OCI-LY3 (cell line): ENCODE measurements at regions not wholly inside any gene's neighbourhood (a gene's known extent, or its start where the extent isn't known, plus 50 kb on each side); places are given as distances from the start of the nearest gene placed in this dataset.

Source experiments
- H2AFZ ChIP-seq: fragments of 200-600, 300-600 bp; shearing (Covaris generic); 2 replicates; pipeline ENCODE4 v1.6.0; 2014; ENCODE audit warnings: antibody characterized with exemption, low read depth, low read length
- H3K27ac ChIP-seq: fragments of 200-600, 300-600 bp; sonication (generic); 2 replicates; pipeline ENCODE4 v1.5.1; 2014; ENCODE audit warnings: mild to moderate bottlenecking, low read length, moderate library complexity, mixed read lengths
- H3K27me3 ChIP-seq: fragments of 200-600, 300-600 bp; sonication (generic); 2 replicates; pipeline ENCODE4 v1.6.1; 2014; ENCODE audit warnings: low read depth, low read length, mixed read lengths
- H3K36me3 ChIP-seq: fragments of 200-600, 300-600 bp; sonication (generic); replicated peaks from 2 replicates; pipeline ENCODE3; 2014; ENCODE audit warnings: low read depth, low read length, mixed read lengths
- H3K4me1 ChIP-seq: fragments of 300-600, 200-600 bp; sonication (generic); 2 replicates; pipeline ENCODE4 v1.6.1; 2014; ENCODE audit warnings: low read length, mixed read lengths
- H3K4me2 ChIP-seq: fragments of 200-600, 300-600 bp; sonication (generic); 2 replicates; pipeline ENCODE4 v1.6.1; 2014; ENCODE audit warnings: low read length, mixed read lengths
- H3K4me3 ChIP-seq: fragments of 300-600, 200-600 bp; sonication (generic); 2 replicates; pipeline ENCODE4 v1.5.1; 2014; ENCODE audit warnings: antibody characterized with exemption, mild to moderate bottlenecking, low read length, moderate library complexity
- H3K79me2 ChIP-seq: fragments of 300-600, 200-600 bp; shearing (Covaris generic); 2 replicates; pipeline ENCODE4 v1.6.1; 2014; ENCODE audit warnings: mild to moderate bottlenecking, low read length, mixed read lengths
- H3K9ac ChIP-seq: fragments of 300-600, 200-600 bp; shearing (Covaris generic); 2 replicates; pipeline ENCODE4 v1.6.0; 2014; ENCODE audit warnings: mild to moderate bottlenecking, low read length, moderate library complexity
- H3K9me3 ChIP-seq: fragments of 200-600, 300-600 bp; shearing (Covaris generic); 2 replicates; pipeline ENCODE4 v1.6.1; 2014; ENCODE audit warnings: low read length, mixed read lengths; ENCODE audit not compliant: insufficient read depth
- H4K20me1 ChIP-seq: fragments of 200-600, 300-600 bp; sonication (generic); 2 replicates; pipeline ENCODE4 v1.6.1; 2016; ENCODE audit warnings: low read length, mixed read lengths; ENCODE audit not compliant: insufficient read depth
- EZH2phosphoT487 ChIP-seq: fragments of 200-600 bp; shearing (Covaris generic); IDR thresholded peaks from 2 replicates; pipeline ENCODE4 v1.6.1; 2018; ENCODE audit warnings: antibody characterized with exemption, mixed run types, low read depth
- TF ChIP-seq, protein P1 (sequence below): fragments of 200-600, 300-600 bp; sonication (generic); IDR thresholded peaks from 2 replicates; pipeline ENCODE4 v1.5.1; 2014; ENCODE audit warnings: antibody characterized with exemption, low read length, low read depth

DNA sequence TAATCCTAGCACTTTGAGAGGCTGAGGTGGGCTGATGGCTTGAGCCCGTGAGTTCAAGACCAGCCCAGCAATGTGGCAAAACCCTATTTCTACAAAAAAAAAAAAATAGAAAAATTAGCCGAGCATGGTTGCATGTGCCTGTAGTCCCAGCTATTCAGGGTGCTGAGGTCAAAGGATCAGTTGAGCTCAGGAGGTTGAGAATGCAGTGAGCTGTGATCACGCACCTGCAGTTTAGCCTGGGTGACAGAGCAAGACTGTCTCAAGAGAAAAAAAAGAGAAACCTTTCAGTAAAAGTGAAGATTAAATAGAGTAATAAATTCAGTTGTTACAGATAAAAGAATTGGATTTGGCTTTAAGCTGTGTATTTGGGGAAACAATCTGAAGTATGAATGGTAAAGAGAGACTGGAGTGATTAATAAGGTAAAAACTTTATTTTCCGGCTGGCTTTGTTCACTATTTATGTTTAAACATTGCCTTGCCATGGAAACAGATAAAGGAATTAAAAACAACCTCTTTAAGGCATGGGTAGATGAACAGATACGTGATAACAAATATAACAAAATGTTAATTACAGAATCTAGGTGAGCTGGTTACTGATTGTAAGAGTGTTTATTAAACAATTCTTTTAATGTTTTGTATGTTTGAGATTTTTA, 56.0 kb upstream of the PCAT7 start:
- H3K27me3 ChIP-seq, result peaks cover 35% of the 10 kb centered on the region
- H3K27ac ChIP-seq, result no peak overlapping the region
- H3K79me2 ChIP-seq, result no peaks in the 10 kb centered on the region
- TF ChIP-seq, protein P1, sequence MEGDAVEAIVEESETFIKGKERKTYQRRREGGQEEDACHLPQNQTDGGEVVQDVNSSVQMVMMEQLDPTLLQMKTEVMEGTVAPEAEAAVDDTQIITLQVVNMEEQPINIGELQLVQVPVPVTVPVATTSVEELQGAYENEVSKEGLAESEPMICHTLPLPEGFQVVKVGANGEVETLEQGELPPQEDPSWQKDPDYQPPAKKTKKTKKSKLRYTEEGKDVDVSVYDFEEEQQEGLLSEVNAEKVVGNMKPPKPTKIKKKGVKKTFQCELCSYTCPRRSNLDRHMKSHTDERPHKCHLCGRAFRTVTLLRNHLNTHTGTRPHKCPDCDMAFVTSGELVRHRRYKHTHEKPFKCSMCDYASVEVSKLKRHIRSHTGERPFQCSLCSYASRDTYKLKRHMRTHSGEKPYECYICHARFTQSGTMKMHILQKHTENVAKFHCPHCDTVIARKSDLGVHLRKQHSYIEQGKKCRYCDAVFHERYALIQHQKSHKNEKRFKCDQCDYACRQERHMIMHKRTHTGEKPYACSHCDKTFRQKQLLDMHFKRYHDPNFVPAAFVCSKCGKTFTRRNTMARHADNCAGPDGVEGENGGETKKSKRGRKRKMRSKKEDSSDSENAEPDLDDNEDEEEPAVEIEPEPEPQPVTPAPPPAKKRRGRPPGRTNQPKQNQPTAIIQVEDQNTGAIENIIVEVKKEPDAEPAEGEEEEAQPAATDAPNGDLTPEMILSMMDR, result no peak
- no peak for TF ChIP-seq EZH2phosphoT487
- no peaks in the 10 kb centered on the region for H3K36me3 ChIP-seq
- no peak overlapping the region for H3K4me2 ChIP-seq
- H3K9ac ChIP-seq, result no peak overlapping the region
- H3K9me3 ChIP-seq, result no peaks in the 10 kb centered on the region
- H2AFZ ChIP-seq, result no peak overlapping the region
- no peak overlapping the region for H3K4me3 ChIP-seq
- no peaks in the 10 kb centered on the region for H4K20me1 ChIP-seq
- no peaks in the 10 kb centered on the region for H3K4me1 ChIP-seq

DNA sequence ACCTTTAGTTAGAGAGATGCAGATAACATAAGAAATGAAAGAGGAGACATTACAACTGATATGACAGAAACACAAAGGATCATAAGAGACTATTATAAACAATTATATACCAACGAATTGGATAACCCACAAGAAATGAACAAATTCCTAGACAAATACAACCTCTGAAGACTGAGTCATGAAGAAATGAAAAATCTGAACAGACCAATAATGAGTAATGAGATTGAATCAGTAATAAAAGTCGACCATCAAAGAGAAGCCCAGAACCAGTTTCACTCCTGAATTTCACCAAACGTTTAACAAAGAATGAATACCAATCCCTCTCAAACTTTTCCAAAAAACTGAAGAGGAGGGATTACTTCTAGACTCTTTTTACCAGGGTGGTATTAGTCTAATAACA, 50.5 kb upstream of the PCAT7 start:
- H3K4me3 ChIP-seq, result no peak overlapping the region
- H3K4me2 ChIP-seq, result no peak overlapping the region
- no peak overlapping the region for H3K27ac ChIP-seq
- no peaks in the 10 kb centered on the region for H4K20me1 ChIP-seq
- 0 out of 2 replicates have a peak, but pooled peaks cover under 1% of the 10 kb centered on the region for H3K27me3 ChIP-seq
- TF ChIP-seq EZH2phosphoT487, result no peak
- TF ChIP-seq, protein P1, result no peak
- H2AFZ ChIP-seq, result no peak overlapping the region
- H3K9ac ChIP-seq, result no peak overlapping the region
- H3K4me1 ChIP-seq, result no peaks in the 10 kb centered on the region
- no peaks in the 10 kb centered on the region for H3K9me3 ChIP-seq
- no peaks in the 10 kb centered on the region for H3K79me2 ChIP-seq
- H3K36me3 ChIP-seq, result no peaks in the 10 kb centered on the region
